ENCODE measurements at regions not wholly inside any gene's neighbourhood (a gene's known extent, or its start where the extent isn't known, plus 50 kb on each side); places are given as distances from the start of the nearest gene placed in this dataset.

DNA sequence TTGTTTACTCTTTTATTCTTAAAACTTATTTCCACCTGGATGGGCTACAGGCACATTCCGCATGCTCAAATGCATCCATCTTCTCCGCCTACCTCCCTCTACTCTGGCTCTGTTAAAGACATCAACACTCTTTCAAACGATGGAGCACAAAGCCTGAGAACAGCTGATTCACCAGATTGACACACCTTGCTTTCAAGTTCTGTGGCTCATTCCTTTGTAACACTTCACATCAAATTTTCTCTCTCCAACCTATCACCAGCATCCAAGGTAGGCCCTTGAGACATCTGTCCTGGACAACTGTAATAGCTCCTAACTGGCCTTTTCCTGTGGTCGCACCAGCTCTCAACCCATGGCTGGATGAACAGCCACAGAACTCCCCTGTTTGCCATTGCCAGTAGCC, 274.5 kb downstream of the BCL11A start:
- TF ChIP-seq, protein P1, sequence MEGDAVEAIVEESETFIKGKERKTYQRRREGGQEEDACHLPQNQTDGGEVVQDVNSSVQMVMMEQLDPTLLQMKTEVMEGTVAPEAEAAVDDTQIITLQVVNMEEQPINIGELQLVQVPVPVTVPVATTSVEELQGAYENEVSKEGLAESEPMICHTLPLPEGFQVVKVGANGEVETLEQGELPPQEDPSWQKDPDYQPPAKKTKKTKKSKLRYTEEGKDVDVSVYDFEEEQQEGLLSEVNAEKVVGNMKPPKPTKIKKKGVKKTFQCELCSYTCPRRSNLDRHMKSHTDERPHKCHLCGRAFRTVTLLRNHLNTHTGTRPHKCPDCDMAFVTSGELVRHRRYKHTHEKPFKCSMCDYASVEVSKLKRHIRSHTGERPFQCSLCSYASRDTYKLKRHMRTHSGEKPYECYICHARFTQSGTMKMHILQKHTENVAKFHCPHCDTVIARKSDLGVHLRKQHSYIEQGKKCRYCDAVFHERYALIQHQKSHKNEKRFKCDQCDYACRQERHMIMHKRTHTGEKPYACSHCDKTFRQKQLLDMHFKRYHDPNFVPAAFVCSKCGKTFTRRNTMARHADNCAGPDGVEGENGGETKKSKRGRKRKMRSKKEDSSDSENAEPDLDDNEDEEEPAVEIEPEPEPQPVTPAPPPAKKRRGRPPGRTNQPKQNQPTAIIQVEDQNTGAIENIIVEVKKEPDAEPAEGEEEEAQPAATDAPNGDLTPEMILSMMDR (IDR thresholded peaks at IDR 0.05; ENCODE audit: insufficient read depth, missing control alignments): no peak
- DNase-seq (ENCODE audit: insufficient read length, low spot score) (no peak), FAIRE-seq (no peak)

DNA sequence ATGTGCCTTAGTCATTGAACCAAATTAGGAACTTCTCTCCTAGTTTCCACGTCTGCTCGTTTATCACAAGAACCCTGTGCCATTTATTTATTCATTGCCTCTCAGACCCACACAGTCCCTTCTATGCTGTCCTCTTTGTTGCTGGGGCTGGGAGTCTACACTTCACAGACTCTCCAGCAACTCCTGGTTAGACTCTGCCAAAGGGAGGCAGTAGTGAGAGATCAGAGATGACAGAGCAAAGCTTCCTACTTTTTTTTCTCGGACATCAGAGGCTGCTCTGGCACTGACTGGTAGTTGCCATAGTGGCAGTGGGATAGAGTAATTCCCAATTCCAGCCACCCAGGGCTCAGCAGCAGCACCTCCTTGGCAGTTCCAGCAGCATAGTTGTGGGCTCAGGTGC, 277.5 kb downstream of the BCL11A start:
- TF ChIP-seq, protein P1 (IDR thresholded peaks at IDR 0.05; ENCODE audit: insufficient read depth, missing control alignments): no peak
- FAIRE-seq (no peak), DNase-seq (ENCODE audit: insufficient read length, low spot score) (no peak)

DNA sequence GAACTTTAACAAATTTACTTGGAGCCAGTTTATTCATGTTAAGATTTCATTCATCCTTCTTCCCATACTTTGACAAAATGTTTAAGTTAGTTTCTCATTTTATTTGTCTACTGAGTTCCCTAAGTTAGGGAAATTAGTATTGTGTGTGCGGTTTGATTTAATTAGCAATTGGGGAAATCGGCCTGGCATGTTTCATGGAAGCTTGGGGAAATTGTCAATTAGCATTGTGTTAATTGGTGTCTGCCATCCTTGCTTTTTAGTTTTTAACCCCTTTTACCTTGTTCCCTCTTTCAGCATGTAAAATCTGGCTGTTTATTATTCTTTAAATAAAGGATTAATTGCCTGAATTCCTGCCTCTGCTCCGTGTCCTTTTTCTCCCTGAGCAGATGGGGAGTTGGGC, 279.6 kb downstream of the BCL11A start:
- TF ChIP-seq, protein P1 (IDR thresholded peaks at IDR 0.05; ENCODE audit: insufficient read depth, missing control alignments): no peak
- DNase-seq (ENCODE audit: insufficient read length, low spot score): no peak
- no peak for FAIRE-seq

DNA sequence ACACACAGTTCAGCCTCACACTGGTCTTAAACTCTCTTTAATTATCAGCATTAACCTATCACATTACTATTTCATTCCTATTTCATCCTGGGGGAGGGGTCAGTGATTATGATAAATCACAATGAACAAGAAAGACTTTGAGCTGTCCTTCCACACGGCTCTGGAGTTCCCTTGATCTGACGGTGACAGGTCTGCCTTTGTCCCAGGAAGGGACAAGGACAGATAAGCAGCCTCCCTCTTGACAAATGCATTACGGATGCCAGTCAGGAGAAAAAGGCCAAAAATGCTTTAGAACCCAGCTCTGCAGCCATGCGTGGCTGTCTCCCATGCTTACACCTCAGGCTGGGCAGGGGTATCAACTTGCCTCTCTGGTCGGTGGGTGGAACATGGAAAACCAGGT, 281.7 kb downstream of the BCL11A start:
- FAIRE-seq (no peak), DNase-seq (ENCODE audit: insufficient read length, low spot score) (no peak)
- TF ChIP-seq, protein P1 (IDR thresholded peaks at IDR 0.05; ENCODE audit: insufficient read depth, missing control alignments): no peak

DNA sequence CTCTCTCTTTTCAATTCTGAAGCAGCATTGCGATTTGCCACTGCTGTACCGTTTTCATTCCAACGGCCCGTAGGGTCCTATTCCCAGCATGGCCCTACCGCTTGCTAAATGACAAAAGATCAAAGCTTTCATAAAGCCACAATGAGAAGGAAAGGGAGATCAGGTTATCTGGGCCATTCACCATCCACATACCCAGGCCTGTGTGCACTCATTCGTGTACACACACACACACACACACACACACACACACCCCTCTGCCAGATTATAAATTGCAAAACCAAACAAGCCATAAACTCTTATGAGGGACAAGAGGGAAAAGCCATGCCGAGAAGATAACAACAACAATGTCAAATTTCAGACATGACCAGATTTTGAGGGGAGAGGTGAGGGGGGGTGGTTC, 282.3 kb downstream of the BCL11A start:
- TF ChIP-seq, protein P1 (IDR thresholded peaks at IDR 0.05; ENCODE audit: insufficient read depth, missing control alignments): no peak
- no peak for DNase-seq (ENCODE audit: insufficient read length, low spot score)
- no peak for FAIRE-seq

DNA sequence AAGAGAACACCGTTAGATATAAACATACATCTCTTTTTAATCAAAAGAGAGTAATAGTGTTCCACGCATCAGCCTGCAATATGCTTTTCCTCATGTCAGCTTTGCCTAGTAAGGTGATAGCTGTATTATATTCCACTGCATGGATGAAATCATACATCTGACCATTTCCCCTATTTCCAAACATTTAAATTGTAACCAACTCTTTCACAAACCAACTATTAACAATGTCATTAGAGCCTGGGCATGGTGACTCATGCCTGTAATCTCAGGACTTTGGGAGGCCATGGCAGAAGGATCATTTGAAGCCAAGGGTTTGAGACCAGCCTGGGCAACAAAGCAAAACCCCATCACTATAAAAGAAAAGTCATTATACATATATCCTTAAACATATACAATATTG, 284.8 kb downstream of the BCL11A start:
- no peak for DNase-seq (ENCODE audit: insufficient read length, low spot score)
- TF ChIP-seq, protein P1 (IDR thresholded peaks at IDR 0.05; ENCODE audit: insufficient read depth, missing control alignments): no peak
- no peak for FAIRE-seq

DNA sequence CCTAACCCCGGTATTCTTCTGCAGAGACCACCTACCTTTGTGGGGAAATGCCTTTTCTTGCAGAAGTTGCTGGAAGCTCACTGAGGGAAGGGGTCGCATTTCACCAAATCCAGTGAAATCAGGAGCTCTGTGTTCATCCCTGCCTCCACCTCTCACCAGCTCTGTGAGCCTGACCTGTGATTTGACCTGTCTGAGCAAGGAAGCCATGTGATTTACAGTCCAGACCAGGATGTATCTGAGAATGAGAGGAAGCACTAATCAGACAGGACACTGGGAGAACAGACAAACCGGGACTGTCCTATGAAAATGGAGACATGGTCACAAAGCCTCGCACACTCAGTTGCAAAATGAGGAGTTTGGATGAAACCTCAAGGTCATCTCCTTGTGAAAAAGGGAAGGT, 285.4 kb downstream of the BCL11A start:
- no peak for FAIRE-seq

More for the DNA sequence above, 285.4 kb downstream of the BCL11A start:
- DNase-seq (ENCODE audit: insufficient read length, low spot score): no peak
- TF ChIP-seq, protein P1 (IDR thresholded peaks at IDR 0.05; ENCODE audit: insufficient read depth, missing control alignments): no peak
